DMS114 treated with DMSO at 0.1 percent for 48 hours (cell line): ENCODE measurements at regions not wholly inside any gene's neighbourhood (a gene's known extent, or its start where the extent isn't known, plus 50 kb on each side); places are given as distances from the start of the nearest gene placed in this dataset.

Experiments
- DNase-seq: peaks from one replicate; lab custom pipeline; 2025; ENCODE audit not compliant: unreplicated experiment; lab: John Stamatoyannopoulos, UW

DNA sequence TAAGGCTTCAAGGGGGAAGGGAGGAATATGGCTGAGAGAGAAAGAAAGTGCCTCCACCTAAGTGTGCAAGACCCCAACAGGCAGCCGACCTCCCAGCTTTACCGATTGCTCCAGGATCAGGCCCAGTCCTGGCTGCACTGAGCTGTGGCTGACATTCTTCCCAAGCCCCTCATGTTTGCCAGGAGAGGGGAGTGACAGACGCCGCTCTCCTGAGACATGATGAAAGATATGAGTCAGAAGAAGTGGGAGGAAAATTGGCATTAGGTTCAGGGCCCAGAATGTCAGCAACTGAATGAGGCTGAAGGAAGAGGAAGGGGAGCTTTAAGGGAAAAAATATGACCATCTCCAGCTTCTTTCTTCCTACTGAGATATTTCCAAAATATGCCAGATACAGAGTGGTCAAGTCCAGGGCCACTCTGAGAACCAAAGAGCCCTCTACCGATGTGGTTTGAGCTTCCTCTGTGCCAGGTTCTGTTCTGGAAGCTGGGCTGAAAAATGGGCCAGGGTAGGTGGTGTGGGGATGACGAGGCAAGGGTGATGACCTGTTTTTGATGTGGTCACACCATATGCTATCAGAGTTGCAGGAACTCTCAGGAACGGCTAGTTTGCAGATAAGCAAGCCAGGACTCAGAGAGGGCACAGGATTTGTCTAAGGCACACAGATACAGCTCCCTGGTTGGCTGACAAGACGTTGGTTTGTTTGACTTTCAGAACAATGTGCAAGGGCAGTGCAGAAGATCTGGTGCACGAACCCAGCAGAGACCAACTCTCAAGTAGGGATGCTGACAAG lies 176.7 kb downstream of the SOX9 start:
- DNase-seq, result no peak

DNA sequence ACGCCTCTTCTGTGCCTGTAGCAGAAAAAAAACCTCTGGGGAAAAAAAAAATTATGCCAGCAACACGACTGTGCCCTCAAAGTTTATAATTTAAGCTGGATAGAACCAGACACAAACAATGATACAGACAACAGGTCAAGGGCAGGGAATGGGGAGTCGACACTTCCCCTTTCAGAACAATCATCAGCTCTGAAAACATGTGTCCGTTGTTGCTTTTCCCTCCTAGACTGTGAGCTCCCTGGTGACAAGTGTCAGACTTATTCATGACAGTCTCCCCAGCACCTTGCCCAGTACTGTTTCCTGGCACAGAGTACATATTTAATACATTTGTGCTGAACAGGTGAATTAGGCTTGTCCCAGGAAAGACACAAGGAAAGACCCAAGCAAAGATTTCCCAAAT lies 178.3 kb downstream of the SOX9 start:
- no peak for DNase-seq

DNA sequence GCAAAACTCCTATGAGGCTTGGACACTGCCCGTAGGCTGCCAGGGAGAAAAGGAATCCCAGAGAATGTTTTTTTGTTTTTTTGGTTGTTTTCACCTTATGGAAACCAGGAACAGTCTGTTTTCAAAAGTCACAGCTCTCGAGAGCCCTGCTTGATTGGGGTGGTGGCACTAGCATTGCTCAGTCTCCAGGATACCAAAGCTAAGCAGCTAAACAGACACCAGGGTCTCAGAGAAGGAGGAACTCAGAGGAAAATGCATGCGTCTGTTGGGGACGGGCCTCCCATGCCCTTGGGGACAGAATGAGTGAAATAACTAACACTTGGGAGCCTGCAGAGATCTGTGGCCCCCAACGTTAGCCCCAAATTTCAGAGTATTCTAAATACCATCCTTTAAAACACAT lies 178.8 kb downstream of the SOX9 start:
- no peak for DNase-seq

- no peak for DNase-seq
Measured at GRCh38 chr17:72301887-72302286, 181.1 kb downstream of the SOX9 start.

DNA sequence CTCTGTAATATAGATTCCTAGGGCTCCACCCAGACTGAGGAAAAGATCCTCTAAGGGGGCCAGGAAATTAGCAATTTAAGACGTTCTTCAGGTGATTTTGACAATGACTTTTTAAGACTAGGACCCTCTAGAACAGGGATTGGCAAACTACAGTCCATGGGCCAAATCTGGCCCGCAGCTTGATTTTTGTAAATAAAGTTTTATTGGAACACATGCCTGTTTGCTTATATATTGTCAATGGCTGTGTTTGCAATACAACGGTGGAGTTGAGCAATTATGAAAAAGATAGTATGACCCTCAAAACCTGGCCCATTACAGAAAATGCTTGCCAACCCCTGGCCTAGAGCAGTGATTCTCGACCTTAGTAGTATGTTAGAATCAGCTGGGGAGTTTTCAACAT lies 181.9 kb downstream of the SOX9 start:
- DNase-seq, result no peak

- DNase-seq, result no peak
Measured at GRCh38 chr17:72303787-72304733, 183.2 kb downstream of the SOX9 start.

DNA sequence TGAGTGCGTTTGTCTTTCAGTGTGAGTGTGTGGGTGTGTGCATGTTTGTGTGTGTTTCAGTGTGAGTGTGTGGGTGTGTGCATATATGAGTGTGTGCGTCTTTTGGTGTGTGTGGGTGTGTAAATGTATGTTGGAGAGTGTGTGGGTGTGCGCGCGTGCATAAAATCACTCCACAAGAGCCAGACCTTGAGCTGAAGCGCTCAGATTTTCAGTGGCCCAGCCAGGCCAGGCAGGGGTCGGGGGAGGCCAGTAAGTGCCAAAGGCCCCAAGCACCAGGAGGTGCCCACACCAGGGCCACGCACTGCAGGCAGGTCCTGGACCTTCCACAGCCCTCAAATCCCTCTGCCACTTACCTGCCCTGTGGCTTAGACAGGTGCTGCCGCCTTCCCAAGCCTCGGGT lies 184.0 kb downstream of the SOX9 start:
- no peak for DNase-seq

GRCh38 chr17:72305472-72305871 lies 184.7 kb downstream of the SOX9 start:
- DNase-seq, result no peak

DNA sequence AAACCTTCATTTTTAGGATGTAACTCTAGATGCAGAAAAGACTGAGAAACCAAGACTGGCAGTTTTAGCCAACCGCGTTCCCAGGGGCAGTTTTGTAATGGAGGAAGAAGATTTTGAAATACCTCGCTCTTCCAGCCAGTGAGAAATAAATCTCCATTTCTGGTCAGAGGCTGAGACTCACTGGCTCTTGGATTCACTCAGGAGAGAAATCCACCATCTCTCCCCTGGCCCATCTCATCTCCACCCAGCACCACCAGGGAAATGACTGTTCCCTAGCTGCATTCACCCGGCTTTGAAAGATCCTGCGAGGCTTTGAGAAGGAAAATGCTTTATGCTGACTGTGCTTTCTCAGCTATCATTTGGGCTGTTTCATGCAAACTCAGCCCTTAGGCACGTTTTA lies 185.2 kb downstream of the SOX9 start:
- DNase-seq, result no peak

- no peak for DNase-seq
Measured at GRCh38 chr17:72307836-72308235, 187.0 kb downstream of the SOX9 start.

DNA sequence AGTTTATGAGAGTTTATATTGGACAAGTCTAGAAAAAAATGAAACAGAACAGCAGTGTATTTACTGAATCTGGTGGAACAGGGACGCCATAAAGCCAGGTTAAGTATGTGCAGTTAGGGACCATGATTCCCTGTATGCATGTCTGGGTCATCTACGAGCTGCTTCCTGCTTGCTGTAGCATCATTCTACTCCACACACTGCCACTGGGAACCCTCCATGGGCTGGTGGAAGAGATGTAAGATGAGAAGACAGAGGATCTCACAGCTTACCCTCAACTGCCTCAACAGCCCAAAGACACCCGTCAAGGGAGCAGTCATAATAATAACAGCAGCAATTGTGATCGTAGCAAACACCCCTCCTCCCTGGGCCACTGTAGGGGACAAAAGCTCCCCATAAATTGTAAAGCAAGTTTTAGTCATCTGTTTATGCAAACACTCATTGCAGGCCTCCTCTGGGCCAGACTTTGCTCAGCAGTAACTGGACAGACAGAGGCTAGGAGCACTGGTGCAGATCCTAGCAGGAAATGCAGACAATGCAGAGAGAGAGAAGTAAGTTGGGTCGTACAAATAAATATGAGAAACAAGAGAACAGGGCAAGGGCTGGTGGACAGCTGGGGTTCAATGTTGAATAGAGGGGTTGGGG lies 188.0 kb downstream of the SOX9 start:
- DNase-seq, result no peak

DNA sequence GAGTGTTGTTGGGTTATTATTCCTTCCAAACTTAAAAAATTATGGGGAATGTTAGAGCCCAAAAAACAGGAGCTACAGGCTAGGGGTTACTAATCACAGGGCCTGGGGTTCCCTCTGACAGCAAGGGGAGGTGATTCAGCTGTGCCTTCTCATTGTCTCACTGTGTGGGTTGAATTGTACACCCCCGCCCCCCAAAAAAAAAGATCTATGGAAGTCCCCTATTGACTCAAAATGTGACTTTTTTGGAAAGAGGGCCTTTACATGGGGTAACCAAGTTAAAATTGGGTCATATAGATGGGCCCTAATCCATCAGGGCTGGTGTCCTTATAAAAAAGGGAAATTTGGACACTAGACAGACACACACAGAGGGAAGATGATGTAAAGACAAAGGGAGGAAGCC lies 190.2 kb downstream of the SOX9 start:
- DNase-seq, result no peak

- DNase-seq, result no peak
Measured at GRCh38 chr17:72315122-72315913, 194.5 kb downstream of the SOX9 start.

DNA sequence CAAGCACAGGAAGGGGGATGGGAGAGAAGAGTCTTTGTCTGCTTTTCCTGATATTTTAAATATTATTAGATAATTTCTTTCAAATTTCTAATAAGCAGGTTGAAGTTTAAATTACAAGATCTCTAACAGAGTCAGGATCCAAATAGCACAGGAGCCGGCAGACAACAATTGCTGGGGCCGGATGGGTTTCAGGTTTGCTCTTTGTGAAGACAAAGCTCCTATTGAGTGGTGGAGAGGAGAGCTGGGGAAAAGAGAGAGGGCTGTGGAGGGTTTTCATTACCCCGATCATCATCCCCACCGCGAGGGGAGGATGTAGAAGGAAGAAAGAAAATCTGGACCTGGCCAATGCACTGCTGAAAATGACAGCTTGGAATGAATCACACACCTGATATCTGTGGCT lies 197.3 kb downstream of the SOX9 start:
- no peak for DNase-seq

- no peak for DNase-seq
Measured at GRCh38 chr17:72321896-72322295, 201.1 kb downstream of the SOX9 start.

- no peak for DNase-seq
Measured at GRCh38 chr17:72332367-72332766, 211.5 kb downstream of the SOX9 start.

- DNase-seq, result no peak
Measured at GRCh38 chr17:72333570-72333969, 212.8 kb downstream of the SOX9 start.

GRCh38 chr17:72334205-72334604 lies 213.4 kb downstream of the SOX9 start:
- no peak for DNase-seq

DNA sequence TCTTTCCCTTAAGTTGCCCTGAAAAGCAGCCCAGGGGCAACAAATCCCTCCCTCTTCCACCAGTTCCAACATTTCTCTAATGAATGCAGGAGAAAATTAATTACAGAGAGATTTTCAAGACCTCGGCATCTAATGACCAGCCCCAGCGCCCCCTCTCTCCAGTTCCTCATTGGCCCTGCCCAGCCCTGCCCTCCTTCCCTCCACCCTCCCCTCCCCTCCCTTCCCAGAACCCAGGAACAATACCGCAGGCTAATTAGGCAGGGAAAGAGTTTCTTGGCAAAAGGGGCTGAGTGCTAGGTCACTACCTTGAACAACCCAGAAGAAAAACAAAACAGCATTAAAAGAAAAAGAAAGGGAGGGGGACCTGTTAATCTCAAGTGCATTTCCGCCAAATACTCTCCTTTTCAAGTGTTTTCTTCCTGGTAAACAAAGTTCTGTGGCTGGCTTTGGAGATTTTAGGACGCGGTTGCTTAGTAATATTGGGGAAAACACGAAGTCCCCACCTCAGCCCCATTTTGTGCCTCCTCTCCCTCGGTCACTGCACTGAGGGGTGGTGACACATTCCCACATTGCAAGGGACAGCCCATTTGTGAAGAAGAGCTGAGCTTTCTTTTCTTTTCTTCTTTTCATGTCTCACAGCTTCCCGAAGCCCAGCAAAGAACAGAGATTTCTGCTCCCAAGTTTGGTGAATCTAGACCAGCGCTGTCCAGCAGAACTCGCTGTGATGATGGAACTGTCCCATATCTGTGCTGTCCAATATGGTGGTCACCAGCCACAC lies 215.4 kb downstream of the SOX9 start:
- no peak for DNase-seq

DNA sequence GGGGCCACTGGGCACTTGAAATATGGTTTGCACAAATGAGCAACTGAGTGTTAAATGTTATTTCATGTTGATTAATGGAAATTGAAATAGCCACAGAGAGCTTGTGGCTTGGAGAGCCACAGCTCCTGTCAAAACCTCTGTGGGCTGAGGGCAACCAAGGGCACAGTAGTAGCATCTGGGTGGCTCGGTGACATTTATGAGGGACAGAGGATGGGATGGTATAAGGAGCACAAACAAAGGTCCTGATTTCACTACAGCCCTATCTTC lies 215.9 kb downstream of the SOX9 start:
- DNase-seq, result no peak
